ENCODE measurements at regions not wholly inside any gene's neighbourhood (a gene's known extent, or its start where the extent isn't known, plus 50 kb on each side); places are given as distances from the start of the nearest gene placed in this dataset.
A peak's percentile ranks its signal among the peaks of the same experiment; 100 is the strongest.

GRCh38 chr15:31473385-31474058 is 146.9 kb downstream of the KLF13 start:
- no peak for DNase-seq (ENCODE audit: low read depth)

GRCh38 chr15:31474059-31474868 is 147.6 kb downstream of the KLF13 start:
- no peak for DNase-seq (ENCODE audit: low read depth)

GRCh38 chr15:31476236-31476810 is 149.7 kb downstream of the KLF13 start:
- DNase-seq (ENCODE audit: low read depth): no peak

- DNase-seq (ENCODE audit: low read depth): no peak
Measured at GRCh38 chr15:31476866-31477265, 150.2 kb downstream of the KLF13 start.

GRCh38 chr15:31477301-31477700 is 150.7 kb downstream of the KLF13 start:
- no peak for DNase-seq (ENCODE audit: low read depth)

GRCh38 chr15:31477851-31478701 is 151.4 kb downstream of the KLF13 start:
- DNase-seq (ENCODE audit: low read depth): no peak

GRCh38 chr15:31478702-31479221 is 152.1 kb downstream of the KLF13 start:
- DNase-seq (ENCODE audit: low read depth): no peak

GRCh38 chr15:31480356-31481025 is 153.9 kb downstream of the KLF13 start:
- DNase-seq (ENCODE audit: low read depth): no peak

- no peak for DNase-seq (ENCODE audit: low read depth)
Measured at GRCh38 chr15:31481142-31481541, 154.5 kb downstream of the KLF13 start.

GRCh38 chr15:31482122-31482922 is 155.7 kb downstream of the KLF13 start:
- no peak for DNase-seq (ENCODE audit: low read depth)

- peak; percentile 39 for DNase-seq (ENCODE audit: low read depth)
Measured at GRCh38 chr15:31483053-31483985, 156.7 kb downstream of the KLF13 start.

- no peak for DNase-seq (ENCODE audit: low read depth)
Measured at GRCh38 chr15:31483986-31484951, 157.6 kb downstream of the KLF13 start.

GRCh38 chr15:31484986-31485385 is 158.4 kb downstream of the KLF13 start:
- DNase-seq (ENCODE audit: low read depth): no peak

- DNase-seq (ENCODE audit: low read depth): no peak
Measured at GRCh38 chr15:31485431-31485830, 158.8 kb downstream of the KLF13 start.

- DNase-seq (ENCODE audit: low read depth): no peak
Measured at GRCh38 chr15:31485911-31486461, 159.4 kb downstream of the KLF13 start.

GRCh38 chr15:31486506-31486905 is 159.9 kb downstream of the KLF13 start:
- no peak for DNase-seq (ENCODE audit: low read depth)

GRCh38 chr15:31486906-31487695 is 160.5 kb downstream of the KLF13 start:
- no peak for DNase-seq (ENCODE audit: low read depth)

Data from stimulated activated CD8-positive, alpha-beta memory T cell treated with anti-CD3 and anti-CD28 coated beads, Interleukin-4, amount 100 ng/mL, for 24 hours (primary cell).